Keratinocyte (primary cell): ENCODE measurements at regions not wholly inside any gene's neighbourhood (a gene's known extent, or its start where the extent isn't known, plus 50 kb on each side); places are given as distances from the start of the nearest gene placed in this dataset.

Source experiments
- DNase-seq: peaks from one replicate; pipeline ENCODE4 v3.0.0-alpha.2; 2011; ENCODE audit warnings: low read depth, missing footprints, low spot score
- FAIRE-seq: peaks from 2 replicates; lab custom pipeline; 2011; peaks lifted over from hg19 to GRCh38; lab: Jason Lieb, UNC
- H2AFZ ChIP-seq: 2 replicates; pipeline ENCODE4 v1.6.0; 2012; ENCODE audit warnings: low read length, control low read depth, inconsistent platforms; ENCODE audit not compliant: control insufficient read depth
- H3K27ac ChIP-seq: 2 replicates; pipeline ENCODE4 v1.5.1; 2011; ENCODE audit warnings: low read length; ENCODE audit not compliant: control insufficient read depth, insufficient read depth
- H3K27me3 ChIP-seq: 3 replicates; pipeline ENCODE4 v1.6.0; 2011; ENCODE audit warnings: low read length; ENCODE audit not compliant: control insufficient read depth, insufficient read depth; ENCODE audit errors: extremely low read depth
- H3K36me3 ChIP-seq, 2 experiments: 2 replicates in 1 of 2; 3 replicates in 1 of 2; pipeline ENCODE4 v1.5.1; 2011; ENCODE audit warnings: low read length in 2 of 2, mild to moderate bottlenecking in 1 of 2; ENCODE audit not compliant: control insufficient read depth in 2 of 2, insufficient read depth in 2 of 2; ENCODE audit errors: extremely low read depth in 1 of 2
- H3K4me1 ChIP-seq: 3 replicates; pipeline ENCODE4 v1.5.1; 2011; ENCODE audit warnings: low read length; ENCODE audit not compliant: control insufficient read depth, insufficient read depth; ENCODE audit errors: extremely low read depth
- H3K4me2 ChIP-seq: 3 replicates; pipeline ENCODE4 v1.6.0; 2011; ENCODE audit warnings: low read depth, low read length; ENCODE audit not compliant: control insufficient read depth, insufficient read depth; ENCODE audit errors: extremely low read depth
- H3K4me3 ChIP-seq, 3 experiments: fragments of 200-600 bp in 1 of 3; sonication (generic) in 1 of 3; 2 replicates in 2 of 3; 3 replicates in 1 of 3; pipeline ENCODE4 v1.5.1; 2011 to 2016; ENCODE audit warnings: low read length in 3 of 3, mild to moderate bottlenecking in 3 of 3, control low read depth in 2 of 3, inconsistent platforms in 1 of 3, low read depth in 1 of 3, mixed read lengths in 1 of 3, mixed run types in 1 of 3, moderate library complexity in 1 of 3; ENCODE audit not compliant: control insufficient read depth in 2 of 3, insufficient read depth in 2 of 3; ENCODE audit errors: extremely low read depth in 1 of 3
- H3K79me2 ChIP-seq: 2 replicates; pipeline ENCODE4 v1.6.0; 2012; ENCODE audit warnings: low read length; ENCODE audit not compliant: control insufficient read depth, insufficient read depth
- H3K9ac ChIP-seq: 3 replicates; pipeline ENCODE4 v1.6.0; 2011; ENCODE audit warnings: low read length; ENCODE audit not compliant: control insufficient read depth, insufficient read depth; ENCODE audit errors: extremely low read depth
- H3K9me1 ChIP-seq: 3 replicates; pipeline ENCODE4 v1.6.0; 2011; ENCODE audit warnings: low read length; ENCODE audit not compliant: control insufficient read depth, insufficient read depth; ENCODE audit errors: extremely low read depth
- H3K9me3 ChIP-seq: 2 replicates; pipeline ENCODE4 v1.5.1; 2012; ENCODE audit warnings: low read depth, low read length; ENCODE audit not compliant: control insufficient read depth
- H4K20me1 ChIP-seq: 3 replicates; pipeline ENCODE4 v1.6.0; 2011; ENCODE audit warnings: low read length; ENCODE audit not compliant: control insufficient read depth, insufficient read depth; ENCODE audit errors: extremely low read depth
- CTCF ChIP-seq, 3 experiments: IDR thresholded peaks in 1 of 3; conservative IDR thresholded peaks in 1 of 3; optimal IDR thresholded peaks in 1 of 3; 2 replicates in 2 of 3; 3 replicates in 1 of 3; pipeline versions ENCODE3 to v1.5.1; 2011; ENCODE audit warnings: low read length in 3 of 3, mild to moderate bottlenecking in 3 of 3, moderate library complexity in 2 of 3, control low read depth in 1 of 3, inconsistent platforms in 1 of 3; ENCODE audit not compliant: insufficient read depth in 2 of 3; ENCODE audit errors: extremely low read depth in 1 of 3
- EZH2 ChIP-seq: IDR thresholded peaks from one replicate; pipeline ENCODE4 v1.6.1; 2012; ENCODE audit warnings: inconsistent platforms, mild to moderate bottlenecking, low read length, moderate library complexity
- dilution Hi-C: fragments of 300-500 bp; cut with MboI; formaldehyde crosslinking; loops from one replicate; pipeline ENCODE4 v1.7.0; 2020; ENCODE audit warnings: low sequenced_read_pairs; ENCODE audit not compliant: extremely low pct_ligation_motif_present

- TF ChIP-seq CTCF (optimal IDR thresholded peaks at IDR 0.05 in 1 of 3, IDR thresholded peaks at IDR 0.05 in 1 of 3, conservative IDR thresholded peaks at IDR 0.05 in 1 of 3; ENCODE audit: extremely low read depth in 1 of 3, insufficient read depth in 2 of 3, low read length in 3 of 3) (no peak), EZH2 (no peak)
- Histone ChIP-seq H3K27me3 (no peaks in the 10 kb centered on the region), H3K4me3 (no peak overlapping the region), H4K20me1 (no peaks in the 10 kb centered on the region), H3K9me1 (no peaks in the 10 kb centered on the region), H3K36me3 (no peaks in the 10 kb centered on the region), H3K4me2 (no peak overlapping the region), H3K9me3 (no peaks in the 10 kb centered on the region), H2AFZ (no peak overlapping the region), H3K4me1 (no peaks in the 10 kb centered on the region), H3K27ac (no peak overlapping the region), H3K79me2 (no peaks in the 10 kb centered on the region), H3K9ac (no peak overlapping the region)
- no peak for FAIRE-seq
- DNase-seq, result no peak
- dilution Hi-C loops, result no loop called here
Measured at GRCh38 chr3:162295323-162295983, 798.8 kb downstream of the OTOL1 start.

DNA sequence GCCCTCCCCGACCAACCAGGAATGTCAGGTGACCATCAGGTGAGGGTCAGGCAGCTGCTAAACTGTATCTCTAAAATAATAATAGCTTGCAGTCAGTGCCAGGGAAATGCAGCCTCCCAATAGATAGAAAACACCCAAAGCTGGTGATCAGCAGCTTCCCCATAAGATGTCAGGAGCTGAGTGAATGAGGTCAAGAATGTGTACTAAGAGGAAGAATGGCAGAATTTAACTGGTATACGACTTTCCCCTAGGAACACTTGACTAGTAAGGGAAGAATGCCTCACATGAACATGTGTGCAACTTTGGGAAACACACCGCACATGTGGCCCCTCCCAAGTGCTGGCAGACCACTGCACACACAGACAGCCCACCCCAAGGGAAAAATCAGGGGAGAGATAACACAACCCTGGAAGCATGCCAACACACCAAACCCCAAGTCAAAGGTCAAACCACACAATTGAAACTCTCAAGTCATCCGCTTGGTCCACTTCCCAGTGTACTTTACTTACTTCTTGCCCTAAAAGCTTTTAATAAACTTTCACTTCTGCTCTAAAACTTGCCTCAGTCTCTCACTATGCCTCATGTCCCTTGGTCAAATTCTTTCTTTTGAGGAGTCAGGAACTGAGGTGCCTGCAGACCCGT is 806.5 kb downstream of the OTOL1 start:
- H3K4me1 ChIP-seq, result no peaks in the 10 kb centered on the region
- TF ChIP-seq CTCF (optimal IDR thresholded peaks at IDR 0.05 in 1 of 3, IDR thresholded peaks at IDR 0.05 in 1 of 3, conservative IDR thresholded peaks at IDR 0.05 in 1 of 3; ENCODE audit: extremely low read depth in 1 of 3, insufficient read depth in 2 of 3, low read length in 3 of 3), result no peak
- TF ChIP-seq EZH2, result no peak
- H3K9ac ChIP-seq, result no peak overlapping the region
- H4K20me1 ChIP-seq, result no peaks in the 10 kb centered on the region
- no peak overlapping the region for H3K27ac ChIP-seq
- no peaks in the 10 kb centered on the region for H3K79me2 ChIP-seq
- no peaks in the 10 kb centered on the region for H3K9me1 ChIP-seq
- no peak for FAIRE-seq
- no peaks in the 10 kb centered on the region for H3K27me3 ChIP-seq
- no peaks in the 10 kb centered on the region for H3K36me3 ChIP-seq
- no peak overlapping the region for H3K4me3 ChIP-seq
- H3K4me2 ChIP-seq, result no peak overlapping the region
- dilution Hi-C loops, result no loop called here
- H2AFZ ChIP-seq, result no peak overlapping the region
- DNase-seq, result no peak
- H3K9me3 ChIP-seq, result no peaks in the 10 kb centered on the region
